Neural progenitor cell (in vitro differentiated cells): ENCODE measurements at regions not wholly inside any gene's neighbourhood (a gene's known extent, or its start where the extent isn't known, plus 50 kb on each side); places are given as distances from the start of the nearest gene placed in this dataset.

Source experiments
- DNase-seq: peaks from one replicate; pipeline ENCODE4 v3.0.0-alpha.2; 2016; ENCODE audit warnings: low spot score
- H2AFZ ChIP-seq: fragments of 200-600 bp; sonication (generic); replicated peaks from 2 replicates; pipeline ENCODE4 v1.6.1; 2016; ENCODE audit warnings: antibody characterized with exemption
- H3F3A ChIP-seq: fragments of 200-600 bp; sonication (generic); 2 replicates; pipeline ENCODE4 v1.6.1; 2016; ENCODE audit warnings: antibody characterized with exemption, low read depth
- H3K27ac ChIP-seq: fragments of 200-600 bp; sonication (generic); 2 replicates; pipeline ENCODE4 v1.5.1; 2016; ENCODE audit warnings: mild to moderate bottlenecking
- H3K27me3 ChIP-seq: fragments of 200-600 bp; sonication (generic); 2 replicates; pipeline ENCODE4 v1.6.1; 2016; ENCODE audit warnings: mild to moderate bottlenecking, moderate library complexity
- H3K36me3 ChIP-seq: fragments of 200-600 bp; sonication (generic); 2 replicates; pipeline ENCODE4 v1.5.1; 2016
- H3K4me1 ChIP-seq: fragments of 200-600 bp; sonication (generic); 2 replicates; pipeline ENCODE4 v1.6.1; 2016; ENCODE audit warnings: mixed run types
- H3K4me2 ChIP-seq: fragments of 200-600 bp; sonication (generic); 2 replicates; pipeline ENCODE4 v1.6.1; 2016
- H3K4me3 ChIP-seq: fragments of 200-600 bp; sonication (generic); 2 replicates; pipeline ENCODE4 v1.5.1; 2016
- H3K79me2 ChIP-seq: fragments of 200-600 bp; sonication (generic); 2 replicates; pipeline ENCODE4 v1.6.1; 2016; ENCODE audit warnings: low read depth
- H3K9ac ChIP-seq: fragments of 200-600 bp; sonication (generic); 2 replicates; pipeline ENCODE4 v1.6.1; 2016
- H3K9me3 ChIP-seq: fragments of 200-600 bp; sonication (generic); 2 replicates; pipeline ENCODE4 v1.5.1; 2016; ENCODE audit warnings: low read depth
- H4K20me1 ChIP-seq: fragments of 200-600 bp; sonication (generic); 2 replicates; pipeline ENCODE4 v1.6.1; 2016; ENCODE audit warnings: low read depth
- H3K27ac Mint-ChIP-seq: 3 replicates; pipeline ENCODE4 v1.8.0; 2021; ENCODE audit warnings: mixed read lengths
- H3K27me3 Mint-ChIP-seq: 2 replicates; pipeline ENCODE4 v1.8.0; 2022; ENCODE audit warnings: low read depth, mild to moderate bottlenecking, inconsistent platforms, moderate library complexity, mixed read lengths; ENCODE audit not compliant: insufficient read depth
- H3K36me3 Mint-ChIP-seq: 3 replicates; pipeline ENCODE4 v1.8.0; 2021; ENCODE audit warnings: mixed read lengths
- H3K4me1 Mint-ChIP-seq: 3 replicates; pipeline ENCODE4 v1.8.0; 2021; ENCODE audit warnings: mixed read lengths
- H3K4me3 Mint-ChIP-seq: 3 replicates; pipeline ENCODE4 v1.8.0; 2021; ENCODE audit warnings: mild to moderate bottlenecking, moderate library complexity, mixed read lengths
- H3K9me3 Mint-ChIP-seq: 3 replicates; pipeline ENCODE4 v1.8.0; 2020; ENCODE audit warnings: mixed read lengths
- CTCF ChIP-seq: fragments of 200-600 bp; sonication (generic); IDR thresholded peaks from 2 replicates; pipeline ENCODE4 v1.5.1; 2017; ENCODE audit warnings: antibody characterized with exemption, mild to moderate bottlenecking
- EZH2 ChIP-seq: fragments of 200-600 bp; sonication (generic); IDR thresholded peaks from 2 replicates; pipeline ENCODE4 v1.6.1; 2017; ENCODE audit warnings: antibody characterized with exemption, mild to moderate bottlenecking, moderate library complexity
- EZH2phosphoT487 ChIP-seq: fragments of 200-600 bp; sonication (generic); IDR thresholded peaks from 2 replicates; pipeline ENCODE4 v1.6.1; 2017; ENCODE audit warnings: antibody characterized with exemption

- H3K4me3 ChIP-seq, result peak overlapping the region; percentile 22
- H3K27me3 ChIP-seq, result no peaks in the 10 kb centered on the region
- H3F3A ChIP-seq, result peaks cover 23% of the 10 kb centered on the region
- no peaks in the 10 kb centered on the region for H3K79me2 ChIP-seq
- H2AFZ ChIP-seq, result no peak overlapping the region
- Mint-ChIP-seq H3K4me1 (peaks cover 37% of the 10 kb centered on the region), H3K9me3 (no peaks in the 10 kb centered on the region), H3K4me3 (peak overlapping the region; percentile 66), H3K36me3 (no peaks in the 10 kb centered on the region), H3K27me3 (peaks cover 7% of the 10 kb centered on the region), H3K27ac (peak overlapping the region; percentile 78)
- H3K9ac ChIP-seq, result no peak overlapping the region
- peaks cover 46% of the 10 kb centered on the region for H3K4me1 ChIP-seq
- no peaks in the 10 kb centered on the region for H3K36me3 ChIP-seq
- H3K9me3 ChIP-seq, result no peaks in the 10 kb centered on the region
- peak overlapping the region; percentile 62 for H3K4me2 ChIP-seq
- H3K27ac ChIP-seq, result no peak overlapping the region
- peak; percentile 89 for DNase-seq
- TF ChIP-seq CTCF (no peak), EZH2 (no peak), EZH2phosphoT487 (no peak)
- no peaks in the 10 kb centered on the region for H4K20me1 ChIP-seq
These were observed 218.0 kb downstream of the C16orf95 start for GRCh38 chr16:87098976-87099720.

- Histone ChIP-seq H4K20me1 (no peaks in the 10 kb centered on the region), H3K27me3 (no peaks in the 10 kb centered on the region), H3K4me3 (no peak overlapping the region), H3K4me2 (peak overlapping the region; percentile 62), H3K36me3 (no peaks in the 10 kb centered on the region), H3K9ac (no peak overlapping the region), H3K4me1 (peaks cover 36% of the 10 kb centered on the region), H3K79me2 (no peaks in the 10 kb centered on the region), H2AFZ (no peak overlapping the region), H3K9me3 (no peaks in the 10 kb centered on the region), H3K27ac (no peak overlapping the region), H3F3A (peaks cover 16% of the 10 kb centered on the region)
- H3K36me3 Mint-ChIP-seq, result no peaks in the 10 kb centered on the region
- TF ChIP-seq EZH2phosphoT487, result no peak
- TF ChIP-seq CTCF, result no peak
- TF ChIP-seq EZH2, result no peak
- no peaks in the 10 kb centered on the region for H3K9me3 Mint-ChIP-seq
- H3K4me1 Mint-ChIP-seq, result peaks cover 34% of the 10 kb centered on the region
- H3K4me3 Mint-ChIP-seq, result no peak overlapping the region
- DNase-seq, result peak; percentile 25
- H3K27me3 Mint-ChIP-seq, result peaks cover 7% of the 10 kb centered on the region
- no peak overlapping the region for H3K27ac Mint-ChIP-seq
These were observed 216.7 kb downstream of the C16orf95 start for GRCh38 chr16:87100306-87101058.

GRCh38 chr16:87101903-87102302, 215.3 kb downstream of the C16orf95 start:
- Mint-ChIP-seq H3K9me3 (no peaks in the 10 kb centered on the region), H3K27me3 (peaks cover 5% of the 10 kb centered on the region), H3K4me1 (peaks cover 30% of the 10 kb centered on the region), H3K4me3 (no peak overlapping the region), H3K36me3 (no peaks in the 10 kb centered on the region), H3K27ac (no peak overlapping the region)
- DNase-seq, result no peak
- Histone ChIP-seq H3K4me2 (no peak overlapping the region), H3K4me3 (no peak overlapping the region), H3F3A (peaks cover 16% of the 10 kb centered on the region), H3K79me2 (no peaks in the 10 kb centered on the region), H2AFZ (no peak overlapping the region), H4K20me1 (no peaks in the 10 kb centered on the region), H3K9me3 (no peaks in the 10 kb centered on the region), H3K27me3 (no peaks in the 10 kb centered on the region), H3K27ac (no peak overlapping the region), H3K4me1 (peaks cover 31% of the 10 kb centered on the region), H3K9ac (no peak overlapping the region), H3K36me3 (no peaks in the 10 kb centered on the region)
- TF ChIP-seq CTCF (no peak), EZH2phosphoT487 (no peak), EZH2 (no peak)
